ENCODE measurements at regions not wholly inside any gene's neighbourhood (a gene's known extent, or its start where the extent isn't known, plus 50 kb on each side); places are given as distances from the start of the nearest gene placed in this dataset.

- no peak overlapping the region for H3K14ac ChIP-seq (ENCODE audit: insufficient read length)
- H3K4me2 ChIP-seq (ENCODE audit: insufficient read depth in 1 of 2, low read depth in 2 of 2, low read length in 2 of 2) = no peak overlapping the region
- no peak overlapping the region for H3K18ac ChIP-seq (ENCODE audit: extremely low read depth, low read length)
- no peak overlapping the region for H3K4ac ChIP-seq (replicated peaks; ENCODE audit: insufficient read length, low read depth, low read length)
- H2AK5ac ChIP-seq (ENCODE audit: low read depth, low read length) = no peak overlapping the region
- H3K9ac ChIP-seq (replicated peaks in 1 of 4; ENCODE audit: extremely low read depth in 1 of 4, low read depth in 3 of 4, low read length in 3 of 4) = no peak overlapping the region
- H2BK20ac ChIP-seq (ENCODE audit: low read length) = no peak overlapping the region
- DNase-seq (ENCODE audit: low read depth in 1 of 2, low spot score in 2 of 2) = no peak
- H3K4me1 ChIP-seq (replicated peaks in 1 of 4; ENCODE audit: control insufficient read depth in 3 of 4, insufficient read depth in 4 of 4, low read length in 3 of 4) = no peaks in the 10 kb centered on the region; a peak in 1 of 7 replicates
- no peaks in the 10 kb centered on the region for H3K9me3 ChIP-seq (ENCODE audit: insufficient read depth in 2 of 2, low read depth in 1 of 2, low read length in 1 of 2)
- TF ChIP-seq RFX5 (IDR thresholded peaks at IDR 0.05; ENCODE audit: borderline replicate concordance, low read depth, low read length) = no peak
- no peak for TF ChIP-seq CEBPB (IDR thresholded peaks at IDR 0.05; ENCODE audit: low read depth, low read length)
- no peak for TF ChIP-seq KDM4A (IDR thresholded peaks at IDR 0.05; ENCODE audit: low read depth, low read length, severe bottlenecking)
- no peak for TF ChIP-seq PHF8 (conservative IDR thresholded peaks at IDR 0.05; ENCODE audit: low read depth, low read length)
- TF ChIP-seq, protein P1, sequence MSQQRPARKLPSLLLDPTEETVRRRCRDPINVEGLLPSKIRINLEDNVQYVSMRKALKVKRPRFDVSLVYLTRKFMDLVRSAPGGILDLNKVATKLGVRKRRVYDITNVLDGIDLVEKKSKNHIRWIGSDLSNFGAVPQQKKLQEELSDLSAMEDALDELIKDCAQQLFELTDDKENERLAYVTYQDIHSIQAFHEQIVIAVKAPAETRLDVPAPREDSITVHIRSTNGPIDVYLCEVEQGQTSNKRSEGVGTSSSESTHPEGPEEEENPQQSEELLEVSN (IDR thresholded peaks at IDR 0.05) = no peak
- H4K5ac ChIP-seq (ENCODE audit: insufficient read length, low read depth, low read length) = no peak overlapping the region
- H3K4me3 ChIP-seq (ENCODE audit: extremely low read depth in 1 of 4, insufficient read depth in 2 of 4, low read depth in 3 of 4, low read length in 4 of 4) = no peak overlapping the region
- no peaks in the 10 kb centered on the region for H4K20me1 ChIP-seq (replicated peaks in 1 of 2; ENCODE audit: control insufficient read depth in 1 of 2, insufficient read depth in 2 of 2, low read length in 2 of 2)
- H2BK12ac ChIP-seq (ENCODE audit: low read depth, low read length) = no peak overlapping the region
- H2BK5ac ChIP-seq (ENCODE audit: low read depth, low read length) = no peak overlapping the region
- no peak overlapping the region for H3K27ac ChIP-seq (ENCODE audit: low read depth, low read length)
- peak overlapping the region; percentile 39 for H4K91ac ChIP-seq (replicated peaks; ENCODE audit: insufficient read length, low read length)
- no peak overlapping the region for H4K8ac ChIP-seq (ENCODE audit: extremely low read depth, insufficient read depth, low read length)
- ChIA-PET POLR2A (ENCODE audit: partially characterized antibody) (interaction anchor here (0.6 kb wide), 1 partner anchor 615 kb away, joined by 3 read pairs; no protein-coding TSS in a partner anchor), CTCF (ENCODE audit: partially characterized antibody) (interaction anchor here (0.6 to 1.8 kb wide), 5 partner anchors 62 to 583 kb away, joined by 3 to 4 read pairs (median 3); no protein-coding TSS in a partner anchor)
- no peaks in the 10 kb centered on the region for H3K36me3 ChIP-seq (ENCODE audit: control insufficient read depth in 2 of 4, insufficient read depth in 4 of 4, low read length in 3 of 4)
- H3K79me2 ChIP-seq (ENCODE audit: control insufficient read depth in 1 of 2, insufficient read depth in 2 of 2, low read length in 2 of 2) = no peaks in the 10 kb centered on the region
- peak overlapping the region; percentile 68; the same call in 1 of the 2 replicates for H2AFZ ChIP-seq (ENCODE audit: low read length)
- no peaks in the 10 kb centered on the region for H3K23me2 ChIP-seq (ENCODE audit: low read depth, low read length)
- no peak overlapping the region for H3K23ac ChIP-seq (ENCODE audit: insufficient read length)
- no peak overlapping the region for H2BK15ac ChIP-seq (ENCODE audit: low read length)
- H3K79me1 ChIP-seq (ENCODE audit: low read depth, low read length) = no peaks in the 10 kb centered on the region
- FAIRE-seq = no peak
- H3K56ac ChIP-seq (replicated peaks; ENCODE audit: insufficient read length, low read depth, low read length) = no peak overlapping the region
- 89% methylated on average over 13 of the region's 13 CpGs; no CpG with 5 or more reads in 1 of the 2 experiments for WGBS, 2 experiments (ENCODE audit: extremely low coverage in 1 of 2, insufficient coverage in 1 of 2, insufficient read length in 1 of 2, insufficient replicate concordance in 2 of 2, low coverage in 1 of 2, low lambda C conversion rate in 2 of 2, missing lambda C conversion rate in 1 of 2)
- no peak overlapping the region for H2BK120ac ChIP-seq (replicated peaks; ENCODE audit: low read depth, low read length)
- H3K27me3 ChIP-seq (replicated peaks in 1 of 4; ENCODE audit: control insufficient read depth in 3 of 4, extremely low read depth in 1 of 4, insufficient read depth in 3 of 4, low read length in 3 of 4) = no peaks in the 10 kb centered on the region
These were observed 65.5 kb upstream of the SLC45A1 start for GRCh38 chr1:8252266-8252951.

Measured in H1 (cell line).